IMR-90 (cell line): ENCODE measurements at regions not wholly inside any gene's neighbourhood (a gene's known extent, or its start where the extent isn't known, plus 50 kb on each side); places are given as distances from the start of the nearest gene placed in this dataset.

ENCODE experiments used
- ATAC-seq: fragments of 200-7000 bp; cut with Tn5 transposase; 2 replicates; pipeline ENCODE4 v1.9.1; 2020; ENCODE audit warnings: low read depth, mild to moderate bottlenecking, moderate library complexity
- BruUV-seq: library from RNA; stranded (reverse); fragments of 400-500 nt; replicated peaks from 2 replicates; lab custom pipeline; 2021; lab: Mats Ljungman, UMichigan
- CTCF ChIA-PET: fragments of 300-600 bp; formaldehyde crosslinking; extraction: SDS; loops from one replicate; lab custom pipeline; 2021; ENCODE audit warnings: antibody characterized with exemption; lab: Yijun Ruan, JAX
- POLR2A ChIA-PET: fragments of 300-600 bp; sonication (Branson Sonifier 250); formaldehyde crosslinking; loops from one replicate; lab custom pipeline; 2022; ENCODE audit warnings: antibody characterized with exemption; ENCODE audit not compliant: unreplicated experiment; lab: Charles Lee
- DNase-seq: peaks from one replicate; pipeline ENCODE4 v3.0.0; 2013
- H2AFZ ChIP-seq: replicated peaks from 2 replicates; pipeline ENCODE3; 2013; ENCODE audit warnings: low read length, mild to moderate bottlenecking; ENCODE audit not compliant: poor library complexity
- H2AK5ac ChIP-seq: 2 replicates; pipeline ENCODE4 v1.6.1; 2013; ENCODE audit warnings: low read depth, low read length, inconsistent platforms
- H2AK9ac ChIP-seq: replicated peaks from 2 replicates; pipeline ENCODE3; 2013; ENCODE audit warnings: mild to moderate bottlenecking, low read depth, low read length, moderate library complexity; ENCODE audit not compliant: poor library complexity
- H2BK120ac ChIP-seq: 2 replicates; pipeline ENCODE4 v1.6.1; 2013; ENCODE audit warnings: low read depth, low read length, inconsistent platforms
- H2BK15ac ChIP-seq: 3 replicates; pipeline ENCODE4 v1.6.1; 2013; ENCODE audit warnings: low read depth, low read length, inconsistent platforms
- H2BK20ac ChIP-seq: 2 replicates; pipeline ENCODE4 v1.6.1; 2013; ENCODE audit warnings: low read depth, mild to moderate bottlenecking, inconsistent platforms, low read length, moderate library complexity
- H2BK5ac ChIP-seq: 2 replicates; pipeline ENCODE4 v1.6.1; 2013; ENCODE audit warnings: mild to moderate bottlenecking, low read depth, low read length, inconsistent platforms; ENCODE audit not compliant: poor library complexity, severe bottlenecking
- H3K14ac ChIP-seq: replicated peaks from 2 replicates; pipeline ENCODE4 v1.6.1; 2013; ENCODE audit warnings: low read depth, low read length, inconsistent platforms
- H3K18ac ChIP-seq: 2 replicates; pipeline ENCODE4 v1.6.1; 2013; ENCODE audit warnings: low read depth, low read length, control low read depth
- H3K23ac ChIP-seq: 2 replicates; pipeline ENCODE4 v1.6.1; 2013; ENCODE audit warnings: low read depth, low read length, inconsistent platforms
- H3K27ac ChIP-seq: 2 replicates; pipeline ENCODE4 v1.5.1; 2013; ENCODE audit warnings: mild to moderate bottlenecking, control low read depth, low read length; ENCODE audit not compliant: insufficient read depth
- H3K27me3 ChIP-seq: 2 replicates; pipeline ENCODE4 v1.6.1; 2013; ENCODE audit warnings: low read length; ENCODE audit not compliant: control insufficient read depth, insufficient read depth
- H3K36me3 ChIP-seq: 2 replicates; pipeline ENCODE4 v1.6.1; 2013; ENCODE audit warnings: low read length, mixed read lengths; ENCODE audit not compliant: control insufficient read depth, insufficient read depth
- H3K4ac ChIP-seq: 2 replicates; pipeline ENCODE4 v1.6.1; 2013; ENCODE audit warnings: low read depth, low read length, inconsistent platforms
- H3K4me1 ChIP-seq: 2 replicates; pipeline ENCODE4 v1.6.1; 2013; ENCODE audit warnings: low read length, mixed read lengths; ENCODE audit not compliant: control insufficient read depth, insufficient read depth
- H3K4me2 ChIP-seq: 2 replicates; pipeline ENCODE4 v1.6.1; 2013; ENCODE audit warnings: low read depth, mild to moderate bottlenecking, control low read depth, low read length, moderate library complexity
- H3K4me3 ChIP-seq: 2 replicates; pipeline ENCODE4 v1.5.1; 2013; ENCODE audit warnings: low read depth, mild to moderate bottlenecking, control low read depth, low read length, moderate library complexity; ENCODE audit not compliant: insufficient read depth
- H3K56ac ChIP-seq: 2 replicates; pipeline ENCODE4 v1.6.1; 2013; ENCODE audit warnings: low read length, inconsistent platforms; ENCODE audit not compliant: insufficient read depth; ENCODE audit errors: extremely low read depth
- H3K79me1 ChIP-seq, 2 experiments: 2 replicates each; pipeline ENCODE4 v1.6.1; 2013; ENCODE audit warnings: low read length in 2 of 2, inconsistent platforms in 1 of 2, low read depth in 1 of 2
- H3K9ac ChIP-seq: 2 replicates; pipeline ENCODE4 v1.6.1; 2013; ENCODE audit warnings: low read depth, low read length, control low read depth
- H3K9me1 ChIP-seq: 2 replicates; pipeline ENCODE4 v1.6.1; 2013; ENCODE audit warnings: low read length, inconsistent platforms; ENCODE audit not compliant: insufficient read depth
- H3K9me3 ChIP-seq: 2 replicates; pipeline ENCODE4 v1.6.1; 2013; ENCODE audit warnings: low read length; ENCODE audit not compliant: control insufficient read depth, insufficient read depth
- H4K20me1 ChIP-seq: 2 replicates; pipeline ENCODE4 v1.6.1; 2013; ENCODE audit warnings: low read length, inconsistent platforms; ENCODE audit not compliant: insufficient read depth
- H4K5ac ChIP-seq: 2 replicates; pipeline ENCODE4 v1.6.1; 2013; ENCODE audit warnings: mild to moderate bottlenecking, low read depth, low read length, control low read depth
- H4K8ac ChIP-seq, 2 experiments: 2 replicates each; pipeline ENCODE4 v1.6.1; 2013; ENCODE audit warnings: low read depth in 2 of 2, low read length in 2 of 2, control low read depth in 1 of 2, inconsistent platforms in 1 of 2
- H4K91ac ChIP-seq: 2 replicates; pipeline ENCODE4 v1.6.1; 2013; ENCODE audit warnings: low read depth, low read length, inconsistent platforms; ENCODE audit not compliant: insufficient read depth
- CHD1 ChIP-seq: IDR thresholded peaks from 2 replicates; pipeline ENCODE4 v1.6.1; 2012; ENCODE audit warnings: low read depth, low read length, improper control_type of control experiment
- ELK1 ChIP-seq: fragments of 150-350 bp; IDR thresholded peaks from 2 replicates; pipeline ENCODE4 v1.6.1; 2016; ENCODE audit warnings: low read depth, mild to moderate bottlenecking, low read length, moderate library complexity, borderline replicate concordance
- FOS ChIP-seq: fragments of 150-350 bp; IDR thresholded peaks from 2 replicates; pipeline ENCODE4 v1.6.1; 2016; ENCODE audit warnings: low read depth, low read length
- USF2 ChIP-seq: fragments of 150-350 bp; IDR thresholded peaks from 2 replicates; pipeline ENCODE4 v1.6.1; 2017; ENCODE audit warnings: mild to moderate bottlenecking, antibody characterized with exemption, low read length, low read depth
- WGBS, 2 experiments: methylation state at CpG; one replicate each; pipeline versions ENCODE4 v1.1.5 to v1.1.7; 2013; ENCODE audit warnings: missing lambda C conversion rate in 2 of 2; ENCODE audit not compliant: insufficient read length in 1 of 2; ENCODE audit errors: extremely low coverage in 2 of 2; 5-methylcytosine and 5-hydroxymethylcytosine counted together
- dilution Hi-C: fragments of 300-500 bp; cut with HindIII; formaldehyde crosslinking; loops from one replicate; pipeline ENCODE4 v1.14.3; 2018; ENCODE audit warnings: low sequenced_read_pairs; ENCODE audit not compliant: unreplicated experiment
- in situ Hi-C: fragments of 300-500 bp; cut with MboI; formaldehyde crosslinking; loops from 3 replicates; pipeline ENCODE4 v1.14.3; 2019; ENCODE audit warnings: low sequenced_read_pairs, inconsistent platforms, mixed read lengths
- intact Hi-C: fragments of 100-400 bp; cut with micrococcal nuclease; formaldehyde crosslinking; loops from 2 replicates; pipeline ENCODE4 v1.10.0; 2022

- TF ChIP-seq ELK1 (no peak), FOS (no peak), USF2 (no peak), CHD1 (no peak)
- Histone ChIP-seq H4K5ac (no peak overlapping the region), H2AK9ac (no peak overlapping the region), H3K4me3 (no peak overlapping the region), H2AK5ac (no peak overlapping the region), H3K79me1 (no peaks in the 10 kb centered on the region), H3K4me1 (no peaks in the 10 kb centered on the region), H4K8ac (no peak overlapping the region), H3K9ac (no peak overlapping the region), H3K4ac (no peak overlapping the region), H3K9me1 (no peaks in the 10 kb centered on the region), H2BK15ac (no peak overlapping the region), H3K4me2 (no peak overlapping the region), H2BK120ac (no peak overlapping the region), H3K36me3 (no peaks in the 10 kb centered on the region), H3K14ac (no peak overlapping the region), H3K9me3 (no peaks in the 10 kb centered on the region; the same call in 1 of the 2 replicates), H3K23ac (no peak overlapping the region), H3K56ac (no peak overlapping the region), H4K20me1 (no peaks in the 10 kb centered on the region), H3K27me3 (no peaks in the 10 kb centered on the region), H3K18ac (no peak overlapping the region), H2BK20ac (no peak overlapping the region), H2BK5ac (no peak overlapping the region), H2AFZ (no peak overlapping the region), H3K27ac (no peak overlapping the region), H4K91ac (no peak overlapping the region)
- intact Hi-C loops, result no loop called here
- DNase-seq (no peak), ATAC-seq (no peak)
- no TSS peak for BruUV-seq
- in situ Hi-C loops, result no loop called here
- ChIA-PET POLR2A (no interaction called here), CTCF (no interaction called here)
- no CpG with 5 or more reads among the region's 1 CpG for WGBS, 2 experiments
- dilution Hi-C loops, result no loop called here
These were observed 1062.9 kb upstream of the CADM2 start for GRCh38 chr3:83895892-83896291.
